ENCODE measurements at regions not wholly inside any gene's neighbourhood (a gene's known extent, or its start where the extent isn't known, plus 50 kb on each side); places are given as distances from the start of the nearest gene placed in this dataset.
"Not testable (repeated sequence)": the region's sequence is repeated elsewhere in the genome, so short reads cannot be mapped to it uniquely, and the experiment has no call there.

GRCh38 chr16:5187402-5187952 is 89.9 kb upstream of the EEF2KMT start:
- TF ChIP-seq CTCF (conservative IDR thresholded peaks at IDR 0.05): no peak
- Mint-ChIP-seq H3K36me3 (ENCODE audit: low read depth) (no peaks in the 10 kb centered on the region), H3K27me3 (ENCODE audit: low read depth) (peaks cover 21% of the 10 kb centered on the region), H3K4me1 (no peaks in the 10 kb centered on the region), H3K9me3 (peaks cover 2% of the 10 kb centered on the region), H3K4me3 (no peak overlapping the region), H3K27ac (ENCODE audit: unreplicated experiment) (no peak overlapping the region)
- no peak for DNase-seq (ENCODE audit: low read depth, low spot score)

GRCh38 chr16:5186381-5186903 is 88.8 kb upstream of the EEF2KMT start:
- no peak for DNase-seq (ENCODE audit: low read depth, low spot score)
- Mint-ChIP-seq H3K36me3 (ENCODE audit: low read depth) (no peaks in the 10 kb centered on the region), H3K27ac (ENCODE audit: unreplicated experiment) (no peak overlapping the region), H3K27me3 (ENCODE audit: low read depth) (peaks cover 16% of the 10 kb centered on the region), H3K4me3 (no peak overlapping the region), H3K4me1 (no peaks in the 10 kb centered on the region), H3K9me3 (peaks cover 2% of the 10 kb centered on the region)
- TF ChIP-seq CTCF (conservative IDR thresholded peaks at IDR 0.05): no peak

GRCh38 chr16:5176505-5176904 is 78.9 kb upstream of the EEF2KMT start:
- Mint-ChIP-seq H3K4me1 (no peaks in the 10 kb centered on the region), H3K4me3 (no peak overlapping the region), H3K27ac (ENCODE audit: unreplicated experiment) (no peak overlapping the region), H3K27me3 (ENCODE audit: low read depth) (peaks cover 20% of the 10 kb centered on the region), H3K9me3 (peaks cover 11% of the 10 kb centered on the region), H3K36me3 (ENCODE audit: low read depth) (no peaks in the 10 kb centered on the region)
- DNase-seq (ENCODE audit: low read depth, low spot score): no peak
- TF ChIP-seq CTCF (conservative IDR thresholded peaks at IDR 0.05): no peak

GRCh38 chr16:5175266-5175665 is 77.7 kb upstream of the EEF2KMT start:
- Mint-ChIP-seq H3K27ac (ENCODE audit: unreplicated experiment) (peak overlapping the region; percentile 50), H3K27me3 (ENCODE audit: low read depth) (peaks cover 20% of the 10 kb centered on the region), H3K4me1 (no peaks in the 10 kb centered on the region), H3K4me3 (no peak overlapping the region), H3K36me3 (ENCODE audit: low read depth) (no peaks in the 10 kb centered on the region), H3K9me3 (peaks cover 11% of the 10 kb centered on the region)
- no peak for DNase-seq (ENCODE audit: low read depth, low spot score)
- TF ChIP-seq CTCF (conservative IDR thresholded peaks at IDR 0.05): no peak

GRCh38 chr16:5166486-5166885 is 68.9 kb upstream of the EEF2KMT start:
- H3K27ac Mint-ChIP-seq (ENCODE audit: unreplicated experiment): no peak overlapping the region
- no peak for DNase-seq (ENCODE audit: low read depth, low spot score)

GRCh38 chr16:5165429-5165828 is 67.8 kb upstream of the EEF2KMT start:
- H3K36me3 Mint-ChIP-seq (ENCODE audit: low read depth); H3K27ac Mint-ChIP-seq (ENCODE audit: unreplicated experiment); DNase-seq (ENCODE audit: low read depth, low spot score); H3K4me3 Mint-ChIP-seq; H3K4me1 Mint-ChIP-seq; H3K9me3 Mint-ChIP-seq: not testable (repeated sequence)
- peaks cover 40% of the 10 kb centered on the region for H3K27me3 Mint-ChIP-seq (ENCODE audit: low read depth)

More at GRCh38 chr16:5166486-5166885, 68.9 kb upstream of the EEF2KMT start:
- Mint-ChIP-seq H3K27me3 (ENCODE audit: low read depth) (peaks cover 37% of the 10 kb centered on the region), H3K4me3 (no peak overlapping the region), H3K9me3 (peaks cover 4% of the 10 kb centered on the region), H3K36me3 (ENCODE audit: low read depth) (no peaks in the 10 kb centered on the region), H3K4me1 (peaks cover 7% of the 10 kb centered on the region)
- no peak for TF ChIP-seq CTCF (conservative IDR thresholded peaks at IDR 0.05)

GRCh38 chr16:5162801-5163200 is 65.2 kb upstream of the EEF2KMT start:
- H3K27ac Mint-ChIP-seq (ENCODE audit: unreplicated experiment); H3K36me3 Mint-ChIP-seq (ENCODE audit: low read depth); H3K4me3 Mint-ChIP-seq; H3K9me3 Mint-ChIP-seq; DNase-seq (ENCODE audit: low read depth, low spot score); H3K4me1 Mint-ChIP-seq: not testable (repeated sequence)
- H3K27me3 Mint-ChIP-seq (ENCODE audit: low read depth): peaks cover 32% of the 10 kb centered on the region

- not testable (repeated sequence) for DNase-seq (ENCODE audit: low read depth, low spot score); H3K9me3 Mint-ChIP-seq; H3K4me3 Mint-ChIP-seq; H3K4me1 Mint-ChIP-seq; H3K27ac Mint-ChIP-seq (ENCODE audit: unreplicated experiment); H3K36me3 Mint-ChIP-seq (ENCODE audit: low read depth)
- peaks cover 26% of the 10 kb centered on the region for H3K27me3 Mint-ChIP-seq (ENCODE audit: low read depth)
Measured at GRCh38 chr16:5161888-5162287, 64.3 kb upstream of the EEF2KMT start.

GRCh38 chr16:5160010-5160409 is 62.4 kb upstream of the EEF2KMT start:
- not testable (repeated sequence) for H3K27ac Mint-ChIP-seq (ENCODE audit: unreplicated experiment); H3K36me3 Mint-ChIP-seq (ENCODE audit: low read depth); H3K4me1 Mint-ChIP-seq; DNase-seq (ENCODE audit: low read depth, low spot score); H3K4me3 Mint-ChIP-seq; H3K9me3 Mint-ChIP-seq
- peaks cover 16% of the 10 kb centered on the region for H3K27me3 Mint-ChIP-seq (ENCODE audit: low read depth)
